ENCODE measurements at regions not wholly inside any gene's neighbourhood (a gene's known extent, or its start where the extent isn't known, plus 50 kb on each side); places are given as distances from the start of the nearest gene placed in this dataset.

DNA sequence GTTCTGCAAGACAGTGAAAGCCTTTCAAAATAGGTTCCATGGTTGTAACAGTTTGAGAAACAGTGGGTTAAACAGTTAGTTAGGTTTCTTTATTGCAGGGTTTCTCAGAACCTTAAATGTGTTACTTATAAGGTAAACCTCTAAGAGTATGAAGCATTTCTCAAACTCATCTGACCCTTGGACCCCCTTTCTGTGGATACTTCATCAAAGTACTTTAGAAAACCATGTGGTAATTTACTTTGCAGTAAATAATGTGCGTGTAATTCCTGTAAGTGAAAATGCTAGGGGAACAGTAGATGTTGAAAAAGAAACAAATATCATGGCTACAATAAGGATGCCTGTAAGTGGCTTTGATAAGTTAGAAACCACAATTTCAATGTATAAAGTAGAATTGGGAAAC lies 354.6 kb upstream of the RARB start:
- H3K27me3 ChIP-seq (replicated peaks; ENCODE audit: insufficient read depth, low read length), result no peaks in the 10 kb centered on the region

DNA sequence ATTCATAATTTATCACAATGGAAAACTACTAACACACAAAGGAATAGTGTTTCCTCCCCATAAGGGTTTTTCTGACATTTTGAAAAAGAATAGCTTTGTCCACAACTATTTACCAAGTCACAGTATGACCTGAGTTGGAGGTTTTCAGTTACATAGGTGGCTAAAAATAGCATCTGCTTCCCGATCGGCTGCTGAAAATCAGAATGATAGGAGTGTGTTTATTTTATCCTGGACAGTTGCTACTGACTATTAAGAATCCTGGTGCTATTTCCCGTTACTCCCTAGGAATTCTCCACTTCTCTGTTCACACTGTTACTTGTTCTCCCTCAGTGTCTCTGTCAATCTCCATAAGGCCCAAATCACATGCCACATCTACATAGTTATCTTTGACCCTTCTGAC lies 353.9 kb upstream of the RARB start:
- DNase-seq, result no peak
- Histone ChIP-seq H3K4me2 (ENCODE audit: low read depth, low read length) (no peak overlapping the region), H3K27ac (ENCODE audit: low read length) (no peak overlapping the region), H3K9me3 (replicated peaks; ENCODE audit: insufficient read depth, low read length) (no peaks in the 10 kb centered on the region), H3K36me3 (replicated peaks; ENCODE audit: insufficient read depth, low read length) (no peaks in the 10 kb centered on the region), H3K4me1 (ENCODE audit: low read length) (no peaks in the 10 kb centered on the region), H3K4me3 (ENCODE audit: low read length) (no peak overlapping the region), H3F3A (ENCODE audit: insufficient read depth, low read length) (no peaks in the 10 kb centered on the region), H3K9ac (ENCODE audit: low read length) (no peak overlapping the region), H3K79me2 (ENCODE audit: low read length) (no peaks in the 10 kb centered on the region), H3K9me2 (replicated peaks; ENCODE audit: insufficient read depth, low read length) (no peaks in the 10 kb centered on the region), H4K20me1 (ENCODE audit: insufficient read depth, low read length) (no peaks in the 10 kb centered on the region), H2AFZ (ENCODE audit: low read length) (no peak overlapping the region), H3K27me3 (replicated peaks; ENCODE audit: insufficient read depth, low read length) (no peaks in the 10 kb centered on the region)
- TF ChIP-seq, protein P1, sequence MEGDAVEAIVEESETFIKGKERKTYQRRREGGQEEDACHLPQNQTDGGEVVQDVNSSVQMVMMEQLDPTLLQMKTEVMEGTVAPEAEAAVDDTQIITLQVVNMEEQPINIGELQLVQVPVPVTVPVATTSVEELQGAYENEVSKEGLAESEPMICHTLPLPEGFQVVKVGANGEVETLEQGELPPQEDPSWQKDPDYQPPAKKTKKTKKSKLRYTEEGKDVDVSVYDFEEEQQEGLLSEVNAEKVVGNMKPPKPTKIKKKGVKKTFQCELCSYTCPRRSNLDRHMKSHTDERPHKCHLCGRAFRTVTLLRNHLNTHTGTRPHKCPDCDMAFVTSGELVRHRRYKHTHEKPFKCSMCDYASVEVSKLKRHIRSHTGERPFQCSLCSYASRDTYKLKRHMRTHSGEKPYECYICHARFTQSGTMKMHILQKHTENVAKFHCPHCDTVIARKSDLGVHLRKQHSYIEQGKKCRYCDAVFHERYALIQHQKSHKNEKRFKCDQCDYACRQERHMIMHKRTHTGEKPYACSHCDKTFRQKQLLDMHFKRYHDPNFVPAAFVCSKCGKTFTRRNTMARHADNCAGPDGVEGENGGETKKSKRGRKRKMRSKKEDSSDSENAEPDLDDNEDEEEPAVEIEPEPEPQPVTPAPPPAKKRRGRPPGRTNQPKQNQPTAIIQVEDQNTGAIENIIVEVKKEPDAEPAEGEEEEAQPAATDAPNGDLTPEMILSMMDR (IDR thresholded peaks at IDR 0.05; ENCODE audit: low read length), result no peak
- TF ChIP-seq EZH2 (optimal IDR thresholded peaks at IDR 0.05; ENCODE audit: low read depth, low read length), result no peak
- no peak for TF ChIP-seq EZH2phosphoT487 (IDR thresholded peaks at IDR 0.05; ENCODE audit: low read length)

More for the DNA sequence above, 354.6 kb upstream of the RARB start:
- Histone ChIP-seq H3F3A (ENCODE audit: insufficient read depth, low read length) (no peaks in the 10 kb centered on the region), H4K20me1 (ENCODE audit: insufficient read depth, low read length) (no peaks in the 10 kb centered on the region), H3K4me2 (ENCODE audit: low read depth, low read length) (no peak overlapping the region), H3K4me3 (ENCODE audit: low read length) (no peak overlapping the region), H3K9me2 (replicated peaks; ENCODE audit: insufficient read depth, low read length) (no peaks in the 10 kb centered on the region), H2AFZ (ENCODE audit: low read length) (no peak overlapping the region), H3K36me3 (replicated peaks; ENCODE audit: insufficient read depth, low read length) (no peaks in the 10 kb centered on the region), H3K9me3 (replicated peaks; ENCODE audit: insufficient read depth, low read length) (no peaks in the 10 kb centered on the region), H3K27ac (ENCODE audit: low read length) (no peak overlapping the region), H3K4me1 (ENCODE audit: low read length) (no peaks in the 10 kb centered on the region), H3K79me2 (ENCODE audit: low read length) (no peaks in the 10 kb centered on the region), H3K9ac (ENCODE audit: low read length) (no peak overlapping the region)
- DNase-seq, result no peak
- TF ChIP-seq EZH2phosphoT487 (IDR thresholded peaks at IDR 0.05; ENCODE audit: low read length) (no peak), EZH2 (optimal IDR thresholded peaks at IDR 0.05; ENCODE audit: low read depth, low read length) (no peak)
- TF ChIP-seq, protein P1 (IDR thresholded peaks at IDR 0.05; ENCODE audit: low read length), result no peak

DNA sequence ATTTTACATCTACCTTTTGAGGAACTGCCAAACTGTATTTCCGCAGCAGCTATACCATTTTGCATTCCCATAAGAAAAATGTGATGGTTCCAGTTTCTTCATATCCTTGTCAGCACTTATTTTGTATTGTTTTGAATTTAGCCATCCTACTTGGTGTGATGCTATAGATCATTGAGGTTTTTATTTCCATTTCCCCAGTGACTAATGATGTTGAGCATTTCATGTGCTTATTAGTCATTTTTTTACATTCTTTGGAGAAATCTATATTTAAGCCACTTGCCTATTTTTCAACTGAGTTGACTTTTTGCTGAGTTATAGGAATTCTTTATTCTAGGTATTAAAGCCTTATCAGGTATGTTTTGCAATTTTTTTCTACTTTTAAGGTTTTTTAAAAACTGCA lies 347.6 kb upstream of the RARB start:
- H3K4me2 ChIP-seq (ENCODE audit: low read depth, low read length), result no peak overlapping the region
- H2AFZ ChIP-seq (ENCODE audit: low read length), result no peak overlapping the region
- no peaks in the 10 kb centered on the region for H3K36me3 ChIP-seq (replicated peaks; ENCODE audit: insufficient read depth, low read length)
- H3K27me3 ChIP-seq (replicated peaks; ENCODE audit: insufficient read depth, low read length), result no peaks in the 10 kb centered on the region
- H3K9ac ChIP-seq (ENCODE audit: low read length), result no peak overlapping the region
- DNase-seq, result no peak
- TF ChIP-seq EZH2 (optimal IDR thresholded peaks at IDR 0.05; ENCODE audit: low read depth, low read length) (no peak), EZH2phosphoT487 (IDR thresholded peaks at IDR 0.05; ENCODE audit: low read length) (no peak)
- TF ChIP-seq, protein P1 (IDR thresholded peaks at IDR 0.05; ENCODE audit: low read length), result no peak
- H3K4me1 ChIP-seq (ENCODE audit: low read length), result no peaks in the 10 kb centered on the region
- H3K4me3 ChIP-seq (ENCODE audit: low read length), result no peak overlapping the region
- H3F3A ChIP-seq (ENCODE audit: insufficient read depth, low read length), result no peaks in the 10 kb centered on the region
- H3K79me2 ChIP-seq (ENCODE audit: low read length), result no peaks in the 10 kb centered on the region
- no peaks in the 10 kb centered on the region for H3K9me2 ChIP-seq (replicated peaks; ENCODE audit: insufficient read depth, low read length)
- H4K20me1 ChIP-seq (ENCODE audit: insufficient read depth, low read length), result no peaks in the 10 kb centered on the region
- no peak overlapping the region for H3K27ac ChIP-seq (ENCODE audit: low read length)
- H3K9me3 ChIP-seq (replicated peaks; ENCODE audit: insufficient read depth, low read length), result no peaks in the 10 kb centered on the region
